ENCODE measurements at regions not wholly inside any gene's neighbourhood (a gene's known extent, or its start where the extent isn't known, plus 50 kb on each side); places are given as distances from the start of the nearest gene placed in this dataset.

GRCh38 chr6:126266664-126267063 is 73.3 kb upstream of the CENPW start:
- 68 to 77% methylated on average over 1 of the region's 1 CpG for WGBS, 2 donors
- no peak overlapping the region for H3K27ac ChIP-seq (ENCODE audit: low read depth in 1 of 2, low read length in 2 of 2)
- no peaks in the 10 kb centered on the region for H3K27me3 ChIP-seq (ENCODE audit: control insufficient read depth in 1 of 2, insufficient read depth in 2 of 2, low read length in 1 of 2)
- H3K4me3 ChIP-seq (ENCODE audit: low read length in 2 of 2) = no peak overlapping the region
- H3K9me3 ChIP-seq (ENCODE audit: control insufficient read depth, low read length) = peaks cover under 1% of the 10 kb centered on the region
- no peak for ATAC-seq (ENCODE audit: low FRiP score)
- no peaks in the 10 kb centered on the region for H3K36me3 ChIP-seq (ENCODE audit: control insufficient read depth in 1 of 2, insufficient read depth in 2 of 2, low read length in 1 of 2)
- no peak for DNase-seq
- no peaks in the 10 kb centered on the region for H3K4me1 ChIP-seq (ENCODE audit: control insufficient read depth in 1 of 2, insufficient read depth in 2 of 2, low read length in 2 of 2)
- intact Hi-C loops (cut with DNase I) = no loop called here

GRCh38 chr6:126267626-126268025 is 72.3 kb upstream of the CENPW start:
- no peak for DNase-seq
- Histone ChIP-seq H3K4me1 (ENCODE audit: control insufficient read depth in 1 of 2, insufficient read depth in 2 of 2, low read length in 2 of 2) (no peaks in the 10 kb centered on the region), H3K27me3 (ENCODE audit: control insufficient read depth in 1 of 2, insufficient read depth in 2 of 2, low read length in 1 of 2) (no peaks in the 10 kb centered on the region), H3K4me3 (ENCODE audit: low read length in 2 of 2) (no peak overlapping the region), H3K9me3 (ENCODE audit: control insufficient read depth, low read length) (no peaks in the 10 kb centered on the region), H3K36me3 (ENCODE audit: control insufficient read depth in 1 of 2, insufficient read depth in 2 of 2, low read length in 1 of 2) (no peaks in the 10 kb centered on the region), H3K27ac (ENCODE audit: low read depth in 1 of 2, low read length in 2 of 2) (no peak overlapping the region)
- whole genome bisulfite sequencing, 2 donors = 0 to 3% methylated on average over 1 of the region's 1 CpG
- intact Hi-C loops (cut with DNase I) = no loop called here
- ATAC-seq (ENCODE audit: low FRiP score) = no peak

GRCh38 chr6:126268092-126268491 is 71.8 kb upstream of the CENPW start:
- intact Hi-C loops (cut with DNase I) = no loop called here
- H3K9me3 ChIP-seq (ENCODE audit: control insufficient read depth, low read length) = no peaks in the 10 kb centered on the region
- no peaks in the 10 kb centered on the region for H3K36me3 ChIP-seq (ENCODE audit: control insufficient read depth in 1 of 2, insufficient read depth in 2 of 2, low read length in 1 of 2)
- 14 to 19% methylated on average over 2 of the region's 2 CpGs for WGBS, 2 donors
- DNase-seq (no peak), ATAC-seq (ENCODE audit: low FRiP score) (no peak)
- H3K4me1 ChIP-seq (ENCODE audit: control insufficient read depth in 1 of 2, insufficient read depth in 2 of 2, low read length in 2 of 2) = no peaks in the 10 kb centered on the region
- H3K27me3 ChIP-seq (ENCODE audit: control insufficient read depth in 1 of 2, insufficient read depth in 2 of 2, low read length in 1 of 2) = no peaks in the 10 kb centered on the region
- H3K4me3 ChIP-seq (ENCODE audit: low read length in 2 of 2) = no peak overlapping the region
- no peak overlapping the region for H3K27ac ChIP-seq (ENCODE audit: low read depth in 1 of 2, low read length in 2 of 2)

- Histone ChIP-seq H3K4me3 (ENCODE audit: low read length in 2 of 2) (no peak overlapping the region), H3K36me3 (ENCODE audit: control insufficient read depth in 1 of 2, insufficient read depth in 2 of 2, low read length in 1 of 2) (no peaks in the 10 kb centered on the region), H3K9me3 (ENCODE audit: control insufficient read depth, low read length) (no peaks in the 10 kb centered on the region), H3K27ac (ENCODE audit: low read depth in 1 of 2, low read length in 2 of 2) (no peak overlapping the region), H3K27me3 (ENCODE audit: control insufficient read depth in 1 of 2, insufficient read depth in 2 of 2, low read length in 1 of 2) (no peaks in the 10 kb centered on the region), H3K4me1 (ENCODE audit: control insufficient read depth in 1 of 2, insufficient read depth in 2 of 2, low read length in 2 of 2) (no peaks in the 10 kb centered on the region)
- ATAC-seq (ENCODE audit: low FRiP score) = no peak
- intact Hi-C loops (cut with DNase I) = no loop called here
- no peak for DNase-seq
- 71 to 81% methylated on average over 4 of the region's 4 CpGs for WGBS, 2 donors
These were observed 59.6 kb upstream of the CENPW start for GRCh38 chr6:126280287-126280686.

- DNase-seq (no peak), ATAC-seq (ENCODE audit: low FRiP score) (no peak)
- no peak overlapping the region for H3K27ac ChIP-seq (ENCODE audit: low read depth in 1 of 2, low read length in 2 of 2)
- H3K27me3 ChIP-seq (ENCODE audit: control insufficient read depth in 1 of 2, insufficient read depth in 2 of 2, low read length in 1 of 2) = no peaks in the 10 kb centered on the region
- H3K36me3 ChIP-seq (ENCODE audit: control insufficient read depth in 1 of 2, insufficient read depth in 2 of 2, low read length in 1 of 2) = no peaks in the 10 kb centered on the region
- no peak overlapping the region for H3K4me3 ChIP-seq (ENCODE audit: low read length in 2 of 2)
- H3K4me1 ChIP-seq (ENCODE audit: control insufficient read depth in 1 of 2, insufficient read depth in 2 of 2, low read length in 2 of 2) = no peaks in the 10 kb centered on the region
- intact Hi-C loops (cut with DNase I) = no loop called here
- WGBS, 2 donors = 81 to 83% methylated on average over 4 of the region's 4 CpGs
- no peaks in the 10 kb centered on the region for H3K9me3 ChIP-seq (ENCODE audit: control insufficient read depth, low read length)
These were observed 54.0 kb upstream of the CENPW start for GRCh38 chr6:126285871-126286365.

Data from aorta (tissue), 5 donors.